ENCODE measurements at regions not wholly inside any gene's neighbourhood (a gene's known extent, or its start where the extent isn't known, plus 50 kb on each side); places are given as distances from the start of the nearest gene placed in this dataset.
"Not testable (repeated sequence)": the region's sequence is repeated elsewhere in the genome, so short reads cannot be mapped to it uniquely, and the experiment has no call there.

GRCh38 chr1:147348592-147348991, 106.1 kb downstream of the CHD1L start:
- DNase-seq; intact Hi-C loops (cut with micrococcal nuclease); H3K36me3 Mint-ChIP-seq (ENCODE audit: low read depth): not testable (repeated sequence)

GRCh38 chr1:147349533-147349932, 107.0 kb downstream of the CHD1L start:
- ATAC-seq: no peak
- H3K36me3 Mint-ChIP-seq (ENCODE audit: low read depth): no peaks in the 10 kb centered on the region
- H3K27ac Mint-ChIP-seq: no peak overlapping the region
- ChIA-PET CTCF (interaction anchor here (1.1 kb wide), 1 partner anchor 124 kb away, joined by 3 read pairs; the partner anchor contains the start of gene FMO5), POLR2A (no interaction called here)
- H3K9me3 Mint-ChIP-seq: no peaks in the 10 kb centered on the region
- H3K4me3 Mint-ChIP-seq: no peak overlapping the region
- DNase-seq: no peak
- TF ChIP-seq CTCF (IDR thresholded peaks at IDR 0.05): no peak
- no peaks in the 10 kb centered on the region for H3K4me1 Mint-ChIP-seq (ENCODE audit: low read depth)
- H3K27me3 Mint-ChIP-seq: peaks cover 39% of the 10 kb centered on the region
- intact Hi-C loops (cut with micrococcal nuclease): no loop called here

More at GRCh38 chr1:147348592-147348991, 106.1 kb downstream of the CHD1L start:
- ATAC-seq; CTCF ChIA-PET; H3K27ac Mint-ChIP-seq; H3K4me1 Mint-ChIP-seq (ENCODE audit: low read depth); POLR2A ChIA-PET; H3K9me3 Mint-ChIP-seq; H3K4me3 Mint-ChIP-seq: not testable (repeated sequence)
- H3K27me3 Mint-ChIP-seq: peaks cover 47% of the 10 kb centered on the region

- ATAC-seq (no peak), DNase-seq (no peak)
- no peak for TF ChIP-seq CTCF (IDR thresholded peaks at IDR 0.05)
- H3K36me3 Mint-ChIP-seq (ENCODE audit: low read depth): no peaks in the 10 kb centered on the region
- H3K27me3 Mint-ChIP-seq: peaks cover 24% of the 10 kb centered on the region
- no peaks in the 10 kb centered on the region for H3K4me1 Mint-ChIP-seq (ENCODE audit: low read depth)
- H3K9me3 Mint-ChIP-seq: no peaks in the 10 kb centered on the region
- intact Hi-C loops (cut with micrococcal nuclease): no loop called here
- POLR2A ChIA-PET: no interaction called here
- CTCF ChIA-PET: no interaction called here
- no peak overlapping the region for H3K4me3 Mint-ChIP-seq
- H3K27ac Mint-ChIP-seq: no peak overlapping the region
These were observed 108.8 kb downstream of the CHD1L start for GRCh38 chr1:147351140-147351835.

- intact Hi-C loops (cut with micrococcal nuclease): no loop called here
- no peaks in the 10 kb centered on the region for H3K4me1 Mint-ChIP-seq (ENCODE audit: low read depth)
- no peaks in the 10 kb centered on the region for H3K36me3 Mint-ChIP-seq (ENCODE audit: low read depth)
- H3K27ac Mint-ChIP-seq: no peak overlapping the region
- H3K27me3 Mint-ChIP-seq: peaks cover 13% of the 10 kb centered on the region
- TF ChIP-seq CTCF (IDR thresholded peaks at IDR 0.05): no peak
- ChIA-PET CTCF (interaction anchor here (4.3 kb wide), 1 partner anchor 12 kb away, joined by 25 read pairs; no protein-coding TSS in a partner anchor), POLR2A (no interaction called here)
- no peak for ATAC-seq
- no peak for DNase-seq
- no peak overlapping the region for H3K4me3 Mint-ChIP-seq
- H3K9me3 Mint-ChIP-seq: peaks cover 8% of the 10 kb centered on the region
These were observed 135.1 kb downstream of the CHD1L start for GRCh38 chr1:147377263-147378246.

- DNase-seq (no peak), ATAC-seq (no peak)
- intact Hi-C loops (cut with micrococcal nuclease): loop anchor here (10.0 kb wide), 1 partner anchor 105 kb away; no protein-coding TSS in a partner anchor
- peaks cover 3% of the 10 kb centered on the region for H3K4me1 Mint-ChIP-seq (ENCODE audit: low read depth)
- no peak overlapping the region for H3K4me3 Mint-ChIP-seq
- H3K36me3 Mint-ChIP-seq (ENCODE audit: low read depth): no peaks in the 10 kb centered on the region
- H3K9me3 Mint-ChIP-seq: no peaks in the 10 kb centered on the region
- no peak overlapping the region for H3K27ac Mint-ChIP-seq
- no peak for TF ChIP-seq CTCF (IDR thresholded peaks at IDR 0.05)
- H3K27me3 Mint-ChIP-seq: peaks cover 10% of the 10 kb centered on the region
- ChIA-PET POLR2A (no interaction called here), CTCF (interaction anchor here (4.3 kb wide), 1 partner anchor 10 kb away, joined by 25 read pairs; no protein-coding TSS in a partner anchor)
These were observed 137.4 kb downstream of the CHD1L start for GRCh38 chr1:147379889-147380288.

All from activated CD8-positive, alpha-beta T cell treated with anti-CD3 and anti-CD28 coated beads for 36 hours (primary cell).